ENCODE measurements at regions not wholly inside any gene's neighbourhood (a gene's known extent, or its start where the extent isn't known, plus 50 kb on each side); places are given as distances from the start of the nearest gene placed in this dataset.

DNA sequence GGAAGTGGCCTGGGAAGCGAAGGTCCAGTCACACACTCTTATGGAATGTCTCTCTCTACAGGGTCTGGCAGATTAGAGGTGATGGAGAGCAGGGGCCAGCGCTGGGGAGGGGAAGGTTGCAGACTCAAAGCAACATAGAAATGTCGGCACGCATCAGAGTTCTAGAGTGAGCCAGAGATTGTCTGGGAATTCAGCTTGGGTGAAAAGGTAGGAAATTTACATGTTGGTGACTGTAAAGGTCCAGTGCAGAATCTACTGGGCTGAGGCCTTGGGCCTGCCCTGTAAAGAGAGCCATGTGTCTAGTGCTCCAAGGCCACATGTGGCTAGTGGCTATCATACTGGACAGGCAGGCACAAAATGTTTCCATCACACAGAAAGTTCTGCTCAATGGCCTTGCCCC lies 80.8 kb downstream of the FOXA2 start (continued):
- TF ChIP-seq TBP (IDR thresholded peaks at IDR 0.05; ENCODE audit: low read depth, low read length) = no peak
- TF ChIP-seq GABPA (IDR thresholded peaks at IDR 0.05; ENCODE audit: borderline replicate concordance, insufficient read depth, low read length) = no peak
- TF ChIP-seq SP1 (IDR thresholded peaks at IDR 0.05; ENCODE audit: low read depth, low read length) = no peak

Measured in H1 (cell line).